Karpas-422 (cell line): ENCODE measurements at regions not wholly inside any gene's neighbourhood (a gene's known extent, or its start where the extent isn't known, plus 50 kb on each side); places are given as distances from the start of the nearest gene placed in this dataset.

ENCODE experiments used
- DNase-seq: peaks from one replicate; pipeline ENCODE4 v3.0.0-alpha.2; 2015
- H2AFZ ChIP-seq: fragments of 200-600 bp; sonication (generic); 2 replicates; pipeline ENCODE4 v1.6.1; 2014; ENCODE audit warnings: antibody characterized with exemption, low read length, mixed read lengths
- H3K27ac ChIP-seq: fragments of 200-600 bp; sonication (generic); 2 replicates; pipeline ENCODE4 v1.5.1; 2014; ENCODE audit warnings: mild to moderate bottlenecking, low read length, moderate library complexity
- H3K27me3 ChIP-seq: fragments of 200-600 bp; sonication (generic); 2 replicates; pipeline ENCODE4 v1.6.1; 2014; ENCODE audit warnings: low read length, mixed read lengths
- H3K36me3 ChIP-seq: fragments of 200-600 bp; sonication (generic); 2 replicates; pipeline ENCODE4 v1.6.1; 2014; ENCODE audit warnings: low read length, mixed read lengths; ENCODE audit not compliant: insufficient read depth
- H3K4me1 ChIP-seq: fragments of 200-600 bp; sonication (generic); 2 replicates; pipeline ENCODE4 v1.6.1; 2014; ENCODE audit warnings: mild to moderate bottlenecking, low read length, mixed read lengths
- H3K4me2 ChIP-seq: fragments of 200-600 bp; sonication (generic); 2 replicates; pipeline ENCODE4 v1.6.1; 2014; ENCODE audit warnings: low read length, low read depth, mild to moderate bottlenecking; ENCODE audit not compliant: poor library complexity, severe bottlenecking
- H3K4me3 ChIP-seq: fragments of 200-600 bp; sonication (generic); 2 replicates; pipeline ENCODE4 v1.5.1; 2014; ENCODE audit warnings: mild to moderate bottlenecking, antibody characterized with exemption, low read length, mixed read lengths
- H3K79me2 ChIP-seq: fragments of 200-600 bp; sonication (generic); 2 replicates; pipeline ENCODE4 v1.6.1; 2014; ENCODE audit warnings: mild to moderate bottlenecking, low read length, mixed read lengths
- H3K9ac ChIP-seq: fragments of 200-600 bp; sonication (generic); 2 replicates; pipeline ENCODE4 v1.6.0; 2014; ENCODE audit warnings: low read length
- H3K9me2 ChIP-seq: fragments of 200-600 bp; sonication (generic), shearing (Covaris generic); replicated peaks from 2 replicates; pipeline ENCODE4 v1.6.0; 2014; ENCODE audit warnings: mild to moderate bottlenecking, low read length, moderate library complexity; ENCODE audit not compliant: insufficient read depth
- H3K9me3 ChIP-seq: fragments of 300-700, 200-600 bp; sonication (generic); 2 replicates; pipeline ENCODE4 v1.6.1; 2014; ENCODE audit warnings: low read length, mixed read lengths
- H4K20me1 ChIP-seq: fragments of 200-600 bp; sonication (generic); 2 replicates; pipeline ENCODE4 v1.6.1; 2014; ENCODE audit warnings: mild to moderate bottlenecking, antibody characterized with exemption, low read length, low read depth; ENCODE audit not compliant: insufficient read depth

- Histone ChIP-seq H3K9me3 (peaks cover 21% of the 10 kb centered on the region), H3K4me1 (no peaks in the 10 kb centered on the region), H3K4me3 (no peak overlapping the region), H2AFZ (no peak overlapping the region), H3K27ac (no peak overlapping the region), H3K79me2 (no peaks in the 10 kb centered on the region), H3K36me3 (no peaks in the 10 kb centered on the region), H4K20me1 (no peaks in the 10 kb centered on the region), H3K9ac (no peak overlapping the region), H3K27me3 (no peaks in the 10 kb centered on the region), H3K4me2 (no peak overlapping the region), H3K9me2 (no peaks in the 10 kb centered on the region; the same call in 1 of the 2 replicates)
- no peak for DNase-seq
Measured at GRCh38 chr3:162492446-162493081, 996.0 kb downstream of the OTOL1 start.

- DNase-seq: no peak
- H3K27ac ChIP-seq: no peak overlapping the region
- no peak overlapping the region for H3K4me3 ChIP-seq
- no peaks in the 10 kb centered on the region for H3K79me2 ChIP-seq
- H3K9me3 ChIP-seq: peaks cover 12% of the 10 kb centered on the region
- H2AFZ ChIP-seq: no peak overlapping the region
- H3K9me2 ChIP-seq: no peaks in the 10 kb centered on the region; the same call in 1 of the 2 replicates
- no peaks in the 10 kb centered on the region for H4K20me1 ChIP-seq
- H3K4me1 ChIP-seq: no peaks in the 10 kb centered on the region
- H3K4me2 ChIP-seq: no peak overlapping the region
- no peaks in the 10 kb centered on the region for H3K27me3 ChIP-seq
- H3K9ac ChIP-seq: no peak overlapping the region
- no peaks in the 10 kb centered on the region for H3K36me3 ChIP-seq
Measured at GRCh38 chr3:162498626-162499025, 1002.0 kb downstream of the OTOL1 start.

- Histone ChIP-seq H3K79me2 (no peaks in the 10 kb centered on the region), H3K4me3 (no peak overlapping the region), H2AFZ (no peak overlapping the region), H3K9ac (no peak overlapping the region), H3K9me3 (peaks cover 12% of the 10 kb centered on the region; the same call in 1 of the 2 replicates), H3K27me3 (no peaks in the 10 kb centered on the region), H3K4me1 (no peaks in the 10 kb centered on the region), H3K27ac (no peak overlapping the region), H3K9me2 (no peaks in the 10 kb centered on the region), H3K4me2 (no peak overlapping the region), H3K36me3 (no peaks in the 10 kb centered on the region), H4K20me1 (no peaks in the 10 kb centered on the region)
- DNase-seq: no peak
Measured at GRCh38 chr3:162507397-162507796, 1010.8 kb downstream of the OTOL1 start.

- no peaks in the 10 kb centered on the region for H3K36me3 ChIP-seq
- H3K79me2 ChIP-seq: no peaks in the 10 kb centered on the region
- DNase-seq: no peak
- H3K4me1 ChIP-seq: no peaks in the 10 kb centered on the region
- no peak overlapping the region for H3K9ac ChIP-seq
- no peaks in the 10 kb centered on the region for H3K9me2 ChIP-seq
- H3K4me3 ChIP-seq: no peak overlapping the region
- H3K9me3 ChIP-seq: peaks cover 23% of the 10 kb centered on the region
- H3K4me2 ChIP-seq: no peak overlapping the region
- no peak overlapping the region for H3K27ac ChIP-seq
- H2AFZ ChIP-seq: no peak overlapping the region
- H4K20me1 ChIP-seq: no peaks in the 10 kb centered on the region
- no peaks in the 10 kb centered on the region for H3K27me3 ChIP-seq
Measured at GRCh38 chr3:162512488-162512887, 1015.9 kb downstream of the OTOL1 start.

- no peaks in the 10 kb centered on the region for H3K27me3 ChIP-seq
- no peak for DNase-seq
- H4K20me1 ChIP-seq: no peaks in the 10 kb centered on the region
- no peaks in the 10 kb centered on the region for H3K9me2 ChIP-seq
- H3K4me3 ChIP-seq: no peak overlapping the region
- H2AFZ ChIP-seq: no peak overlapping the region
- no peaks in the 10 kb centered on the region for H3K36me3 ChIP-seq
- H3K4me2 ChIP-seq: no peak overlapping the region
- H3K79me2 ChIP-seq: no peaks in the 10 kb centered on the region
- no peaks in the 10 kb centered on the region for H3K4me1 ChIP-seq
- H3K9me3 ChIP-seq: peaks cover 22% of the 10 kb centered on the region
- no peak overlapping the region for H3K27ac ChIP-seq
- no peak overlapping the region for H3K9ac ChIP-seq
Measured at GRCh38 chr3:162517110-162517509, 1020.5 kb downstream of the OTOL1 start.

- Histone ChIP-seq H3K27ac (no peak overlapping the region), H4K20me1 (no peaks in the 10 kb centered on the region), H3K36me3 (no peaks in the 10 kb centered on the region), H3K27me3 (no peaks in the 10 kb centered on the region), H3K4me2 (no peak overlapping the region), H3K9me2 (no peaks in the 10 kb centered on the region), H3K79me2 (no peaks in the 10 kb centered on the region), H3K4me3 (no peak overlapping the region), H3K9ac (no peak overlapping the region), H3K9me3 (peaks cover 18% of the 10 kb centered on the region), H2AFZ (no peak overlapping the region), H3K4me1 (no peaks in the 10 kb centered on the region)
- DNase-seq: no peak
Measured at GRCh38 chr3:162521669-162522068, 1025.1 kb downstream of the OTOL1 start.

GRCh38 chr3:162525066-162525742 lies 1028.6 kb downstream of the OTOL1 start:
- Histone ChIP-seq H3K27ac (no peak overlapping the region), H3K36me3 (no peaks in the 10 kb centered on the region), H3K9me3 (peaks cover 22% of the 10 kb centered on the region), H3K79me2 (no peaks in the 10 kb centered on the region), H3K9me2 (no peaks in the 10 kb centered on the region), H3K9ac (no peak overlapping the region), H3K4me2 (no peak overlapping the region), H2AFZ (no peak overlapping the region), H4K20me1 (no peaks in the 10 kb centered on the region), H3K27me3 (no peaks in the 10 kb centered on the region), H3K4me1 (no peaks in the 10 kb centered on the region), H3K4me3 (no peak overlapping the region)
- DNase-seq: no peak

GRCh38 chr3:162525771-162526170 lies 1029.2 kb downstream of the OTOL1 start:
- no peaks in the 10 kb centered on the region for H3K79me2 ChIP-seq
- DNase-seq: no peak
- no peak overlapping the region for H3K27ac ChIP-seq
- no peaks in the 10 kb centered on the region for H3K27me3 ChIP-seq
- no peak overlapping the region for H2AFZ ChIP-seq
- H4K20me1 ChIP-seq: no peaks in the 10 kb centered on the region
- no peaks in the 10 kb centered on the region for H3K9me2 ChIP-seq
- H3K4me3 ChIP-seq: no peak overlapping the region
- no peak overlapping the region for H3K4me2 ChIP-seq
- H3K9me3 ChIP-seq: peaks cover 25% of the 10 kb centered on the region
- no peak overlapping the region for H3K9ac ChIP-seq
- H3K4me1 ChIP-seq: no peaks in the 10 kb centered on the region
- no peaks in the 10 kb centered on the region for H3K36me3 ChIP-seq
